ENCODE measurements at regions not wholly inside any gene's neighbourhood (a gene's known extent, or its start where the extent isn't known, plus 50 kb on each side); places are given as distances from the start of the nearest gene placed in this dataset.

DNA sequence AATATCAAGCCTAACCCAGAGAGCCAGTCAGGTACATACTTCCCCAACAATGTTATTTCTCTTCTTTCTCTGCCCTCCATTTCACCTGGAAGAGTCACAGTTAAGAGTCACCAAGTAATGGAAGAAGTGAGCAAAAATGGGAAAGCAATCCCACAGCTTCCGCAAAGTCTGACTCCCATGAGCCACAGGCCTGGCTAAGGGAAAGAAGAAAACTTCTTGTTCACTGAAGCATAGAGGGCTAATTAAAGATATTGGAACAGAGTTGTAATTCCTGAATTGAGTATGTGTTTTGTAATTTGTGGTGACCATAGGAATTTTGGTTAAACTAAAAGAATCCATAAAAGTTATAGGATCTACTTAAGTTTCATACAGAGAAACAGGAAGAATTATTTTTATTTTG lies 830.9 kb upstream of the PCDH20 start:
- no peak for TF ChIP-seq SUZ12 (IDR thresholded peaks at IDR 0.05; ENCODE audit: extremely low read depth, insufficient read depth, insufficient read length)
- no peak for TF ChIP-seq YY1 (IDR thresholded peaks at IDR 0.05; ENCODE audit: insufficient read depth, insufficient read length)
